Cardiac muscle cell (in vitro differentiated cells and primary cell): ENCODE measurements at regions not wholly inside any gene's neighbourhood (a gene's known extent, or its start where the extent isn't known, plus 50 kb on each side); places are given as distances from the start of the nearest gene placed in this dataset.
"Not testable (repeated sequence)": the region's sequence is repeated elsewhere in the genome, so short reads cannot be mapped to it uniquely, and the experiment has no call there.

Source experiments
- DNase-seq, 2 donors: peaks; one replicate each; pipeline versions ENCODE4 v3.0.0 to v3.0.0-alpha.2; 2010 to 2017; ENCODE audit warnings: low read depth in 1 of 2, low spot score in 1 of 2
- H3K27ac ChIP-seq: fragments of 200-600 bp; sonication (generic); 2 replicates; pipeline ENCODE4 v1.5.1; 2016
- H3K27me3 ChIP-seq: fragments of 200-600 bp; sonication (generic); 2 replicates; pipeline ENCODE4 v1.6.0; 2016; ENCODE audit warnings: control low read depth
- H3K36me3 ChIP-seq: fragments of 200-600 bp; sonication (generic); 2 replicates; pipeline ENCODE4 v1.5.1; 2016; ENCODE audit warnings: control low read depth
- H3K4me1 ChIP-seq: fragments of 200-600 bp; sonication (generic); 2 replicates; pipeline ENCODE4 v1.8.1; 2017; ENCODE audit warnings: low read depth, mild to moderate bottlenecking, mixed run types
- H3K4me3 ChIP-seq: fragments of 200-600 bp; sonication (generic); 2 replicates; pipeline ENCODE4 v1.5.1; 2016; ENCODE audit warnings: mild to moderate bottlenecking
- H3K9me3 ChIP-seq: fragments of 200-600 bp; sonication (generic); 2 replicates; pipeline ENCODE4 v1.5.1; 2017; ENCODE audit warnings: low read depth, mild to moderate bottlenecking, control low read depth
- CTCF ChIP-seq: IDR thresholded peaks from 2 replicates; pipeline ENCODE4 v1.5.1; 2012; ENCODE audit warnings: low read depth, mild to moderate bottlenecking, low read length

GRCh38 chr12:96106137-96106536 lies 70.8 kb upstream of the LTA4H start:
- DNase-seq = no peak
- no peak for TF ChIP-seq CTCF
- Histone ChIP-seq H3K9me3 (no peaks in the 10 kb centered on the region), H3K27ac (no peak overlapping the region), H3K4me3 (no peak overlapping the region), H3K27me3 (no peaks in the 10 kb centered on the region), H3K36me3 (no peaks in the 10 kb centered on the region), H3K4me1 (no peaks in the 10 kb centered on the region)

GRCh38 chr12:96107236-96107635 lies 71.8 kb upstream of the LTA4H start:
- H3K4me3 ChIP-seq = no peak overlapping the region
- no peak overlapping the region for H3K27ac ChIP-seq
- H3K4me1 ChIP-seq = no peaks in the 10 kb centered on the region
- no peak for TF ChIP-seq CTCF
- no peaks in the 10 kb centered on the region for H3K9me3 ChIP-seq
- no peaks in the 10 kb centered on the region for H3K27me3 ChIP-seq
- H3K36me3 ChIP-seq = no peaks in the 10 kb centered on the region
- no peak for DNase-seq

- no peaks in the 10 kb centered on the region for H3K4me1 ChIP-seq
Observed at GRCh38 chr12:96108321-96108720, 72.9 kb upstream of the LTA4H start.

GRCh38 chr12:96108941-96109340 lies 73.6 kb upstream of the LTA4H start:
- not testable (repeated sequence) for H3K36me3 ChIP-seq, H3K4me1 ChIP-seq, H3K4me3 ChIP-seq, DNase-seq, H3K9me3 ChIP-seq, H3K27ac ChIP-seq, H3K27me3 ChIP-seq

More at GRCh38 chr12:96108321-96108720, 72.9 kb upstream of the LTA4H start:
- H3K36me3 ChIP-seq = no peaks in the 10 kb centered on the region
- H3K4me3 ChIP-seq = no peak overlapping the region
- TF ChIP-seq CTCF = no peak
- H3K27me3 ChIP-seq = no peaks in the 10 kb centered on the region
- H3K9me3 ChIP-seq = no peaks in the 10 kb centered on the region
- no peak for DNase-seq
- no peak overlapping the region for H3K27ac ChIP-seq

- Histone ChIP-seq H3K9me3 (no peaks in the 10 kb centered on the region), H3K27me3 (no peaks in the 10 kb centered on the region), H3K4me3 (no peak overlapping the region), H3K4me1 (no peaks in the 10 kb centered on the region), H3K36me3 (no peaks in the 10 kb centered on the region), H3K27ac (no peak overlapping the region)
- DNase-seq = no peak
- TF ChIP-seq CTCF = no peak
Observed at GRCh38 chr12:96112733-96113132, 77.3 kb upstream of the LTA4H start.

GRCh38 chr12:96117460-96117859 lies 76.7 kb upstream of the ELK3 start:
- H3K9me3 ChIP-seq = no peaks in the 10 kb centered on the region
- TF ChIP-seq CTCF = no peak
- H3K27me3 ChIP-seq = no peaks in the 10 kb centered on the region
- H3K4me1 ChIP-seq = no peaks in the 10 kb centered on the region
- no peak overlapping the region for H3K27ac ChIP-seq
- no peaks in the 10 kb centered on the region for H3K36me3 ChIP-seq
- DNase-seq = no peak
- H3K4me3 ChIP-seq = no peak overlapping the region
